Endothelial cell of umbilical vein (primary cell): ENCODE measurements at regions not wholly inside any gene's neighbourhood (a gene's known extent, or its start where the extent isn't known, plus 50 kb on each side); places are given as distances from the start of the nearest gene placed in this dataset.

Source experiments
- BruUV-seq: library from RNA; stranded (reverse); fragments of 400-500 nt; replicated peaks from 2 replicates; lab custom pipeline; 2021; lab: Mats Ljungman, UMichigan
- CTCF ChIA-PET: fragments of 300-600, 350-600 bp; sonication (Branson Sonifier 250); formaldehyde crosslinking; loops from one replicate; lab custom pipeline; 2021; ENCODE audit warnings: antibody characterized with exemption, inconsistent platforms; lab: Charles Lee
- POLR2A ChIA-PET: fragments of 300-600, 350-600 bp; sonication (Branson Sonifier 250); formaldehyde crosslinking; loops from one replicate; lab custom pipeline; 2021; ENCODE audit warnings: antibody characterized with exemption, inconsistent platforms; lab: Charles Lee
- DNase-seq: peaks from one replicate; pipeline ENCODE4 v3.0.0-alpha.2; 2011; ENCODE audit warnings: low read depth, low spot score
- FAIRE-seq: peaks from 2 replicates; lab custom pipeline; 2011; peaks lifted over from hg19 to GRCh38; lab: Jason Lieb, UNC
- H2AFZ ChIP-seq: 2 replicates; pipeline ENCODE4 v1.6.0; 2012; ENCODE audit warnings: low read depth, low read length, control low read depth, inconsistent platforms
- H3K27ac ChIP-seq: 2 replicates; pipeline ENCODE4 v1.5.1; 2011; ENCODE audit warnings: low read depth, mild to moderate bottlenecking, control low read depth, low read length, moderate library complexity; ENCODE audit not compliant: insufficient read depth
- H3K27me3 ChIP-seq, 2 experiments: 2 replicates each; pipeline versions ENCODE4 v1.6.0 to v1.6.1; 2011; ENCODE audit warnings: low read length in 2 of 2, mixed read lengths in 1 of 2; ENCODE audit not compliant: control insufficient read depth in 2 of 2, insufficient read depth in 2 of 2
- H3K36me3 ChIP-seq, 2 experiments: 2 replicates in 1 of 2; 3 replicates in 1 of 2; pipeline ENCODE4 v1.5.1; 2011; ENCODE audit warnings: low read length in 2 of 2, mild to moderate bottlenecking in 1 of 2, moderate library complexity in 1 of 2; ENCODE audit not compliant: control insufficient read depth in 2 of 2, insufficient read depth in 2 of 2; ENCODE audit errors: extremely low read depth in 1 of 2
- H3K4me1 ChIP-seq: 3 replicates; pipeline ENCODE4 v1.5.1; 2011; ENCODE audit warnings: mild to moderate bottlenecking, low read length; ENCODE audit not compliant: control insufficient read depth, insufficient read depth; ENCODE audit errors: extremely low read depth
- H3K4me2 ChIP-seq: 2 replicates; pipeline ENCODE4 v1.6.1; 2011; ENCODE audit warnings: low read length, control low read depth, mixed read lengths; ENCODE audit not compliant: insufficient read depth
- H3K4me3 ChIP-seq, 3 experiments: fragments of 200-600 bp in 1 of 3; sonication (generic), shearing (Covaris generic) in 1 of 3; replicated peaks in 1 of 3; 2 replicates each; pipeline ENCODE4 v1.5.1; 2011 to 2016; ENCODE audit warnings: control low read depth in 3 of 3, low read length in 3 of 3, mild to moderate bottlenecking in 2 of 3, inconsistent platforms in 1 of 3, low read depth in 1 of 3, moderate library complexity in 1 of 3; ENCODE audit not compliant: insufficient read depth in 1 of 3
- H3K79me2 ChIP-seq: 2 replicates; pipeline ENCODE4 v1.6.0; 2012; ENCODE audit warnings: low read length, inconsistent platforms; ENCODE audit not compliant: control insufficient read depth, insufficient read depth
- H3K9ac ChIP-seq: replicated peaks from 2 replicates; pipeline ENCODE3; 2011; ENCODE audit warnings: low read length, control low read depth; ENCODE audit not compliant: insufficient read depth; ENCODE audit errors: extremely low read depth
- H3K9me1 ChIP-seq: replicated peaks from 3 replicates; pipeline ENCODE4 v1.6.0; 2011; ENCODE audit warnings: mild to moderate bottlenecking, low read length; ENCODE audit not compliant: control insufficient read depth, insufficient read depth; ENCODE audit errors: extremely low read depth
- H3K9me3 ChIP-seq: replicated peaks from 2 replicates; pipeline ENCODE4 v1.5.1; 2012; ENCODE audit warnings: low read length, inconsistent platforms; ENCODE audit not compliant: control insufficient read depth, insufficient read depth
- H4K20me1 ChIP-seq: replicated peaks from 2 replicates; pipeline ENCODE3; 2011; ENCODE audit warnings: mild to moderate bottlenecking, low read length; ENCODE audit not compliant: control insufficient read depth, insufficient read depth; ENCODE audit errors: extremely low read depth
- CTCF ChIP-seq, 2 donors: IDR thresholded peaks; 1 replicate in 1 of 2; 2 replicates in 1 of 2; pipeline ENCODE4 v1.5.1; 2011; ENCODE audit warnings: low read length in 2 of 2, mild to moderate bottlenecking in 2 of 2, moderate library complexity in 2 of 2, control low read depth in 1 of 2, inconsistent platforms in 1 of 2, low read depth in 1 of 2; ENCODE audit not compliant: insufficient read depth in 1 of 2; ENCODE audit errors: extremely low read depth in 1 of 2
- EZH2 ChIP-seq: IDR thresholded peaks from 2 replicates; pipeline ENCODE4 v1.6.1; 2012; ENCODE audit warnings: borderline replicate concordance, low read depth, mild to moderate bottlenecking, moderate library complexity, low read length, inconsistent platforms; ENCODE audit not compliant: severe bottlenecking
- FOS ChIP-seq: IDR thresholded peaks from 2 replicates; pipeline ENCODE4 v1.6.1; 2011; ENCODE audit warnings: mild to moderate bottlenecking, low read length, moderate library complexity, borderline replicate concordance; ENCODE audit not compliant: insufficient read depth
- GATA2 ChIP-seq: IDR thresholded peaks from 2 replicates; pipeline ENCODE4 v1.7.0; 2011; ENCODE audit warnings: low read depth, mild to moderate bottlenecking, moderate library complexity, mixed read lengths, low read length; ENCODE audit not compliant: insufficient read length, insufficient read depth
- JUN ChIP-seq: IDR thresholded peaks from 2 replicates; pipeline ENCODE4 v1.6.1; 2011; ENCODE audit warnings: borderline replicate concordance, low read depth; ENCODE audit not compliant: insufficient read length, insufficient read depth
- MAX ChIP-seq: IDR thresholded peaks from 2 replicates; pipeline ENCODE4 v1.6.1; 2011; ENCODE audit not compliant: insufficient read depth, insufficient read length
- MYC ChIP-seq: IDR thresholded peaks from one replicate; pipeline ENCODE4 v1.6.1; 2011; ENCODE audit warnings: mild to moderate bottlenecking, low read depth, low read length
- POLR2A ChIP-seq: IDR thresholded peaks from 2 replicates; pipeline ENCODE4 v1.6.1; 2012; ENCODE audit warnings: low read depth, mild to moderate bottlenecking, control low read depth, low read length
- POLR2AphosphoS5 ChIP-seq: IDR thresholded peaks from 2 replicates; pipeline ENCODE4 v1.6.1; 2012; ENCODE audit warnings: low read depth, mild to moderate bottlenecking, control low read depth, low read length, moderate library complexity; ENCODE audit not compliant: insufficient read depth
- dilution Hi-C: fragments of 300-500 bp; cut with MboI; formaldehyde crosslinking; loops from one replicate; pipeline ENCODE4 v1.15.0; 2019; ENCODE audit warnings: low sequenced_read_pairs; ENCODE audit not compliant: extremely low pct_ligation_motif_present
- intact Hi-C: fragments of 100-400 bp; cut with micrococcal nuclease; formaldehyde crosslinking; loops from one replicate; pipeline ENCODE4 v1.10.0; 2022

- H3K9me3 ChIP-seq: no peaks in the 10 kb centered on the region
- dilution Hi-C loops: no loop called here
- DNase-seq: no peak
- POLR2A ChIA-PET: no interaction called here
- H2AFZ ChIP-seq: no peak overlapping the region
- intact Hi-C loops: no loop called here
- BruUV-seq: no TSS peak
- H3K27ac ChIP-seq: no peak overlapping the region
- H3K4me3 ChIP-seq: no peak overlapping the region
- no peaks in the 10 kb centered on the region for H4K20me1 ChIP-seq
- no peak overlapping the region for H3K4me2 ChIP-seq
- FAIRE-seq: no peak
- no peaks in the 10 kb centered on the region for H3K36me3 ChIP-seq
- H3K4me1 ChIP-seq: peaks cover 32% of the 10 kb centered on the region
- H3K27me3 ChIP-seq: peaks cover 0 to 3% of the 10 kb centered on the region in 2 experiments
- CTCF ChIA-PET: interaction anchor here (1.3 kb wide), 1 partner anchor 12 kb away, joined by 3 read pairs; no protein-coding TSS in a partner anchor
- H3K9ac ChIP-seq: no peak overlapping the region
- H3K79me2 ChIP-seq: no peaks in the 10 kb centered on the region
- TF ChIP-seq POLR2AphosphoS5 (no peak), EZH2 (no peak), FOS (no peak), JUN (no peak), MAX (no peak), GATA2 (no peak)
- no peaks in the 10 kb centered on the region for H3K9me1 ChIP-seq
These were observed 169.6 kb upstream of the TLE3 start for GRCh38 chr15:70267306-70267705.

GRCh38 chr15:70266412-70267121 lies 168.8 kb upstream of the TLE3 start:
- no peak for TF ChIP-seq POLR2AphosphoS5
- TF ChIP-seq CTCF (IDR thresholded peaks at IDR 0.05; ENCODE audit: extremely low read depth in 1 of 2, insufficient read depth in 1 of 2, low read depth in 1 of 2, low read length in 2 of 2): no peak
- TF ChIP-seq MYC: no peak
- no peak for TF ChIP-seq POLR2A
- no peak for TF ChIP-seq EZH2
- TF ChIP-seq FOS: no peak
- no peak for TF ChIP-seq JUN
- no peaks in the 10 kb centered on the region for H3K79me2 ChIP-seq
- POLR2A ChIA-PET: no interaction called here
- DNase-seq (no peak), FAIRE-seq (peak; percentile 38)
- CTCF ChIA-PET: no interaction called here
- no peaks in the 10 kb centered on the region for H3K36me3 ChIP-seq
- H3K4me2 ChIP-seq: no peak overlapping the region
- intact Hi-C loops (no loop called here), dilution Hi-C loops (no loop called here)
- H4K20me1 ChIP-seq: no peaks in the 10 kb centered on the region
- BruUV-seq: no TSS peak
- no peaks in the 10 kb centered on the region for H3K9me1 ChIP-seq
- peaks cover 0 to 3% of the 10 kb centered on the region in 2 experiments for H3K27me3 ChIP-seq
- peaks cover 27% of the 10 kb centered on the region for H3K4me1 ChIP-seq
- no peak overlapping the region for H3K4me3 ChIP-seq
- H2AFZ ChIP-seq: peak overlapping the region; percentile 34
- H3K27ac ChIP-seq: no peak overlapping the region
- H3K9ac ChIP-seq: no peak overlapping the region
- H3K9me3 ChIP-seq: no peaks in the 10 kb centered on the region
